ENCODE measurements at regions not wholly inside any gene's neighbourhood (a gene's known extent, or its start where the extent isn't known, plus 50 kb on each side); places are given as distances from the start of the nearest gene placed in this dataset.

DNA sequence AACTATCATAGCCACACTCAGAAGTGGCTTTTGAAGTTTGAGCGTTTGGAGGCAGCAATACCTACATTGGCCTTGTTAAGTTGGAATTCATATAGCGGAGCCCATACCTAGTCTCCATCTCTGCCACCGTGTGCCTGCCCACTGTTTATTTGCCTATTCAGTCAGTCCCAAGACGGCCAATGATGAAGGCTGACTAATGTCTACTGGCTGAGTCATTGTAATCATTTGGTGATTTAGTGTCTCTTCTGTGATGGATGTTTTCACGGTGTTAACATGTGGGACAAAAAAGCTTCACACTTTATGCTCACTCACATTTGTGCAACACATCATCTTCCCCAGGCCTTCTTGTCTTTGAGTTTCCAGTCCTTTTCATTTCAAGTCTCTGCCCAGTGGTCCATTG is 92.6 kb upstream of the PBX1 start:
- CTCF ChIA-PET = no interaction called here
- no peaks in the 10 kb centered on the region for H3K36me3 ChIP-seq (ENCODE audit: control insufficient read depth in 2 of 2, insufficient read depth in 1 of 2, low read length in 2 of 2)
- no peaks in the 10 kb centered on the region for H3K4me1 ChIP-seq (ENCODE audit: control insufficient read depth, insufficient read depth, low read length)
- H3K9me3 ChIP-seq (ENCODE audit: control insufficient read depth, insufficient read depth, low read depth, low read length) = no peaks in the 10 kb centered on the region
- H3K4me3 ChIP-seq (ENCODE audit: low read depth, low read length) = no peak overlapping the region
- no peak overlapping the region for H3K27ac ChIP-seq (ENCODE audit: extremely low read depth, low read depth, low read length)
- POLR2A ChIA-PET = no interaction called here
- TF ChIP-seq KLF7 (tag by site-specific recombination; IDR thresholded peaks at IDR 0.05; ENCODE audit: borderline replicate concordance) (no peak), KLF10 (tag by site-specific recombination; IDR thresholded peaks at IDR 0.05) (no peak), ZNF621 (tag by site-specific recombination; IDR thresholded peaks at IDR 0.05) (no peak), ZNF473 (tag by site-specific recombination; IDR thresholded peaks at IDR 0.05) (no peak), ZNF707 (tag by site-specific recombination; IDR thresholded peaks at IDR 0.05) (no peak), KLF8 (tag by site-specific recombination; IDR thresholded peaks at IDR 0.05) (no peak), ZNF514 (tag by site-specific recombination; IDR thresholded peaks at IDR 0.05) (no peak), GLI2 (tag by site-specific recombination; IDR thresholded peaks at IDR 0.05; ENCODE audit: borderline replicate concordance, low read depth) (no peak), OSR2 (tag by site-specific recombination; IDR thresholded peaks at IDR 0.05) (peak; percentile 56), ZEB2 (tag by site-specific recombination; IDR thresholded peaks at IDR 0.05) (0 out of 2 replicates have a peak, but pooled peaks have one; percentile 40), HOXC10 (CRISPR knock-in tag; IDR thresholded peaks at IDR 0.05) (no peak), ZNF501 (tag by site-specific recombination; IDR thresholded peaks at IDR 0.05) (no peak), MYNN (tag by site-specific recombination; IDR thresholded peaks at IDR 0.05; ENCODE audit: borderline replicate concordance) (no peak), ZNF626 (tag by site-specific recombination; IDR thresholded peaks at IDR 0.05) (no peak), SP2 (tag by site-specific recombination; IDR thresholded peaks at IDR 0.05) (peak; percentile 40), ZNF664 (tag by site-specific recombination; IDR thresholded peaks at IDR 0.05) (peak; percentile 66; the same call in 1 of the 2 replicates), ZNF37A (tag by site-specific recombination; IDR thresholded peaks at IDR 0.05) (no peak; the same call in 1 of the 2 replicates), HOXD13 (CRISPR knock-in tag; IDR thresholded peaks at IDR 0.05; ENCODE audit: borderline replicate concordance) (no peak), ZBTB48 (tag by site-specific recombination; IDR thresholded peaks at IDR 0.05) (no peak), ZSCAN23 (tag by site-specific recombination; IDR thresholded peaks at IDR 0.05) (no peak), ZNF629 (tag by site-specific recombination; IDR thresholded peaks at IDR 0.05) (peak; percentile 78), ZNF600 (tag by site-specific recombination; IDR thresholded peaks at IDR 0.05) (peak; percentile 26; the same call in 1 of the 2 replicates), ZNF549 (tag by site-specific recombination; IDR thresholded peaks at IDR 0.05) (no peak), ZNF561 (tag by site-specific recombination; IDR thresholded peaks at IDR 0.05; ENCODE audit: borderline replicate concordance) (no peak), SP7 (tag by site-specific recombination; IDR thresholded peaks at IDR 0.05) (peak; percentile 69), ZFP69B (tag by site-specific recombination; IDR thresholded peaks at IDR 0.05) (0 out of 2 replicates have a peak, but pooled peaks have one; percentile 13)
- TF ChIP-seq, protein P1, sequence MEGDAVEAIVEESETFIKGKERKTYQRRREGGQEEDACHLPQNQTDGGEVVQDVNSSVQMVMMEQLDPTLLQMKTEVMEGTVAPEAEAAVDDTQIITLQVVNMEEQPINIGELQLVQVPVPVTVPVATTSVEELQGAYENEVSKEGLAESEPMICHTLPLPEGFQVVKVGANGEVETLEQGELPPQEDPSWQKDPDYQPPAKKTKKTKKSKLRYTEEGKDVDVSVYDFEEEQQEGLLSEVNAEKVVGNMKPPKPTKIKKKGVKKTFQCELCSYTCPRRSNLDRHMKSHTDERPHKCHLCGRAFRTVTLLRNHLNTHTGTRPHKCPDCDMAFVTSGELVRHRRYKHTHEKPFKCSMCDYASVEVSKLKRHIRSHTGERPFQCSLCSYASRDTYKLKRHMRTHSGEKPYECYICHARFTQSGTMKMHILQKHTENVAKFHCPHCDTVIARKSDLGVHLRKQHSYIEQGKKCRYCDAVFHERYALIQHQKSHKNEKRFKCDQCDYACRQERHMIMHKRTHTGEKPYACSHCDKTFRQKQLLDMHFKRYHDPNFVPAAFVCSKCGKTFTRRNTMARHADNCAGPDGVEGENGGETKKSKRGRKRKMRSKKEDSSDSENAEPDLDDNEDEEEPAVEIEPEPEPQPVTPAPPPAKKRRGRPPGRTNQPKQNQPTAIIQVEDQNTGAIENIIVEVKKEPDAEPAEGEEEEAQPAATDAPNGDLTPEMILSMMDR (tag by site-specific recombination; IDR thresholded peaks at IDR 0.05) = no peak
- TF ChIP-seq, protein P2, sequence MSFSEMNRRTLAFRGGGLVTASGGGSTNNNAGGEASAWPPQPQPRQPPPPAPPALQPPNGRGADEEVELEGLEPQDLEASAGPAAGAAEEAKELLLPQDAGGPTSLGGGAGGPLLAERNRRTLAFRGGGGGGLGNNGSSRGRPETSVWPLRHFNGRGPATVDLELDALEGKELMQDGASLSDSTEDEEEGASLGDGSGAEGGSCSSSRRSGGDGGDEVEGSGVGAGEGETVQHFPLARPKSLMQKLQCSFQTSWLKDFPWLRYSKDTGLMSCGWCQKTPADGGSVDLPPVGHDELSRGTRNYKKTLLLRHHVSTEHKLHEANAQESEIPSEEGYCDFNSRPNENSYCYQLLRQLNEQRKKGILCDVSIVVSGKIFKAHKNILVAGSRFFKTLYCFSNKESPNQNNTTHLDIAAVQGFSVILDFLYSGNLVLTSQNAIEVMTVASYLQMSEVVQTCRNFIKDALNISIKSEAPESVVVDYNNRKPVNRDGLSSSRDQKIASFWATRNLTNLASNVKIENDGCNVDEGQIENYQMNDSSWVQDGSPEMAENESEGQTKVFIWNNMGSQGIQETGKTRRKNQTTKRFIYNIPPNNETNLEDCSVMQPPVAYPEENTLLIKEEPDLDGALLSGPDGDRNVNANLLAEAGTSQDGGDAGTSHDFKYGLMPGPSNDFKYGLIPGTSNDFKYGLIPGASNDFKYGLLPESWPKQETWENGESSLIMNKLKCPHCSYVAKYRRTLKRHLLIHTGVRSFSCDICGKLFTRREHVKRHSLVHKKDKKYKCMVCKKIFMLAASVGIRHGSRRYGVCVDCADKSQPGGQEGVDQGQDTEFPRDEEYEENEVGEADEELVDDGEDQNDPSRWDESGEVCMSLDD (tag by site-specific recombination; IDR thresholded peaks at IDR 0.05) = no peak
- TF ChIP-seq, protein P3, sequence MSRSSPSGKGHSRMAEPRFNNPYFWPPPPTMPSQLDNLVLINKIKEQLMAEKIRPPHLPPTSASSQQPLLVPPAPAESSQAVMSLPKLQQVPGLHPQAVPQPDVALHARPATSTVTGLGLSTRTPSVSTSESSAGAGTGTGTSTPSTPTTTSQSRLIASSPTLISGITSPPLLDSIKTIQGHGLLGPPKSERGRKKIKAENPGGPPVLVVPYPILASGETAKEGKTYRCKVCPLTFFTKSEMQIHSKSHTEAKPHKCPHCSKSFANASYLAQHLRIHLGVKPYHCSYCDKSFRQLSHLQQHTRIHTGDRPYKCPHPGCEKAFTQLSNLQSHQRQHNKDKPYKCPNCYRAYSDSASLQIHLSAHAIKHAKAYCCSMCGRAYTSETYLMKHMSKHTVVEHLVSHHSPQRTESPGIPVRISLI (tag by site-specific recombination; IDR thresholded peaks at IDR 0.05) = 0 out of 2 replicates have a peak, but pooled peaks have one; percentile 43
- TF ChIP-seq, protein P4, sequence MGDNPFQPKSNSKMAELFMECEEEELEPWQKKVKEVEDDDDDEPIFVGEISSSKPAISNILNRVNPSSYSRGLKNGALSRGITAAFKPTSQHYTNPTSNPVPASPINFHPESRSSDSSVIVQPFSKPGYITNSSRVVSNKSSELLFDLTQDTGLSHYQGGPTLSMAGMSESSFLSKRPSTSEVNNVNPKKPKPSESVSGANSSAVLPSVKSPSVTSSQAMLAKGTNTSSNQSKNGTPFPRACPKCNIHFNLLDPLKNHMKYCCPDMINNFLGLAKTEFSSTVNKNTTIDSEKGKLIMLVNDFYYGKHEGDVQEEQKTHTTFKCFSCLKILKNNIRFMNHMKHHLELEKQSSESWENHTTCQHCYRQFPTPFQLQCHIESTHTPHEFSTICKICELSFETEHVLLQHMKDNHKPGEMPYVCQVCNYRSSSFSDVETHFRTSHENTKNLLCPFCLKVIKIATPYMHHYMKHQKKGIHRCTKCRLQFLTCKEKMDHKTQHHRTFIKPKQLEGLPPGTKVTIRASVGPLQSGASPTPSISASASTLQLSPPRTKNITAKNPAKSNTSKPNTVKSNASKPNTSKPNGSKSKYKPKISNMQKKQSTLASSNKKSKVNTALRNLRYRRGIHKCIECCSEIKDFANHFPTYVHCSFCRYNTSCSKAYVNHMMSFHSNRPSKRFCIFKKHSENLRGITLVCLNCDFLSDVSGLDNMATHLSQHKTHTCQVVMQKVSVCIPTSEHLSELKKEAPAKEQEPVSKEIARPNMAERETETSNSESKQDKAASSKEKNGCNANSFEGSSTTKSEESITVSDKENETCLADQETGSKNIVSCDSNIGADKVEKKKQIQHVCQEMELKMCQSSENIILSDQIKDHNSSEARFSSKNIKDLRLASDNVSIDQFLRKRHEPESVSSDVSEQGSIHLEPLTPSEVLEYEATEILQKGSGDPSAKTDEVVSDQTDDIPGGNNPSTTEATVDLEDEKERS (tag by site-specific recombination; IDR thresholded peaks at IDR 0.05) = no peak
- TF ChIP-seq, protein P5, sequence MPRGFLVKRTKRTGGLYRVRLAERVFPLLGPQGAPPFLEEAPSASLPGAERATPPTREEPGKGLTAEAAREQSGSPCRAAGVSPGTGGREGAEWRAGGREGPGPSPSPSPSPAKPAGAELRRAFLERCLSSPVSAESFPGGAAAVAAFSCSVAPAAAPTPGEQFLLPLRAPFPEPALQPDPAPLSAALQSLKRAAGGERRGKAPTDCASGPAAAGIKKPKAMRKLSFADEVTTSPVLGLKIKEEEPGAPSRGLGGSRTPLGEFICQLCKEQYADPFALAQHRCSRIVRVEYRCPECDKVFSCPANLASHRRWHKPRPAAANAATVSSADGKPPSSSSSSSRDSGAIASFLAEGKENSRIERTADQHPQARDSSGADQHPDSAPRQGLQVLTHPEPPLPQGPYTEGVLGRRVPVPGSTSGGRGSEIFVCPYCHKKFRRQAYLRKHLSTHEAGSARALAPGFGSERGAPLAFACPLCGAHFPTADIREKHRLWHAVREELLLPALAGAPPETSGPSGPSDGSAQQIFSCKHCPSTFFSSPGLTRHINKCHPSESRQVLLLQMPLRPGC (tag by site-specific recombination; IDR thresholded peaks at IDR 0.05) = peak; percentile 60; the same call in 1 of the 2 replicates

All from HEK293 (cell line).